HPDE6-E6E7 (cell line): ENCODE measurements at regions not wholly inside any gene's neighbourhood (a gene's known extent, or its start where the extent isn't known, plus 50 kb on each side); places are given as distances from the start of the nearest gene placed in this dataset.

ENCODE experiments used
- DNase-seq: peaks from one replicate; pipeline ENCODE4 v3.0.0; 2011; ENCODE audit warnings: missing footprints; ENCODE audit errors: extremely low spot score

- no peak for DNase-seq
Measured at GRCh38 chr15:36254426-36254825, 325.0 kb upstream of the CDIN1 start.

GRCh38 chr15:36256404-36256807 lies 323.0 kb upstream of the CDIN1 start:
- DNase-seq = no peak

- no peak for DNase-seq
Measured at GRCh38 chr15:36263666-36264065, 315.8 kb upstream of the CDIN1 start.

GRCh38 chr15:36265422-36265821 lies 314.0 kb upstream of the CDIN1 start:
- no peak for DNase-seq

- no peak for DNase-seq
Measured at GRCh38 chr15:36271048-36271447, 308.4 kb upstream of the CDIN1 start.

GRCh38 chr15:36275656-36276055 lies 303.8 kb upstream of the CDIN1 start:
- DNase-seq = no peak

- no peak for DNase-seq
Measured at GRCh38 chr15:36278219-36278618, 301.2 kb upstream of the CDIN1 start.

- no peak for DNase-seq
Measured at GRCh38 chr15:36282821-36283220, 296.6 kb upstream of the CDIN1 start.

GRCh38 chr15:36284911-36285310 lies 294.5 kb upstream of the CDIN1 start:
- no peak for DNase-seq

GRCh38 chr15:36291501-36291900 lies 287.9 kb upstream of the CDIN1 start:
- no peak for DNase-seq

- no peak for DNase-seq
Measured at GRCh38 chr15:36294359-36294758, 285.1 kb upstream of the CDIN1 start.

- no peak for DNase-seq
Measured at GRCh38 chr15:36301947-36302346, 277.5 kb upstream of the CDIN1 start.

- DNase-seq = no peak
Measured at GRCh38 chr15:36313021-36313420, 266.4 kb upstream of the CDIN1 start.

GRCh38 chr15:36313736-36314280 lies 265.6 kb upstream of the CDIN1 start:
- DNase-seq = no peak

- no peak for DNase-seq
Measured at GRCh38 chr15:36315649-36316048, 263.8 kb upstream of the CDIN1 start.

GRCh38 chr15:36323615-36324014 lies 255.8 kb upstream of the CDIN1 start:
- DNase-seq = no peak

- DNase-seq = no peak
Measured at GRCh38 chr15:36325206-36325605, 254.2 kb upstream of the CDIN1 start.

GRCh38 chr15:36329592-36329991 lies 249.8 kb upstream of the CDIN1 start:
- DNase-seq = no peak

GRCh38 chr15:36330598-36330997 lies 248.8 kb upstream of the CDIN1 start:
- no peak for DNase-seq

- DNase-seq = no peak
Measured at GRCh38 chr15:36331531-36332275, 247.7 kb upstream of the CDIN1 start.

- DNase-seq = no peak
Measured at GRCh38 chr15:36332301-36332700, 247.1 kb upstream of the CDIN1 start.

- no peak for DNase-seq
Measured at GRCh38 chr15:36332896-36333295, 246.5 kb upstream of the CDIN1 start.

GRCh38 chr15:36334059-36334458 lies 245.4 kb upstream of the CDIN1 start:
- no peak for DNase-seq

- DNase-seq = no peak
Measured at GRCh38 chr15:36335224-36335623, 244.2 kb upstream of the CDIN1 start.
